GM12878 (cell line): ENCODE measurements at regions not wholly inside any gene's neighbourhood (a gene's known extent, or its start where the extent isn't known, plus 50 kb on each side); places are given as distances from the start of the nearest gene placed in this dataset.

ENCODE experiments used
- ATAC-seq: fragments of 200-7000 bp; cut with Tn5 transposase; 3 replicates; pipeline ENCODE4 v1.9.1; 2020; ENCODE audit warnings: mild to moderate bottlenecking, moderate library complexity
- BruUV-seq: library from RNA; stranded (reverse); fragments of 400-500 nt; replicated peaks from 2 replicates; lab custom pipeline; 2021; lab: Mats Ljungman, UMichigan
- CTCF ChIA-PET: fragments of 300-600 bp; sonication (Branson Sonifier 250); formaldehyde crosslinking; extraction: SDS; loops from one replicate; lab custom pipeline; 2021; ENCODE audit warnings: inconsistent platforms; lab: Yijun Ruan, JAX
- POLR2A ChIA-PET: fragments of 350-600 bp; formaldehyde crosslinking; extraction: SDS; loops from one replicate; lab custom pipeline; 2021; ENCODE audit warnings: inconsistent platforms; lab: Charles Lee
- RAD21 ChIA-PET: fragments of 300-600 bp; sonication (Branson Sonifier 250); formaldehyde crosslinking; loops from one replicate; lab custom pipeline; 2023; ENCODE audit warnings: antibody characterized with exemption; ENCODE audit not compliant: unreplicated experiment; lab: Charles Lee
- SMC1A ChIA-PET: fragments of 300-600 bp; sonication (Branson Sonifier 250); formaldehyde crosslinking; loops from one replicate; lab custom pipeline; 2023; ENCODE audit not compliant: unreplicated experiment, uncharacterized antibody; lab: Charles Lee
- DNase-seq: peaks from one replicate; pipeline ENCODE4 v3.0.0-alpha.2; 2011; ENCODE audit warnings: low read depth, low spot score
- FAIRE-seq: peaks from 3 replicates; lab custom pipeline; 2011; peaks lifted over from hg19 to GRCh38; lab: Jason Lieb, UNC
- H2AFZ ChIP-seq: 2 replicates; pipeline ENCODE4 v1.6.0; 2011; ENCODE audit warnings: low read depth, low read length, control low read depth; ENCODE audit not compliant: control insufficient read depth
- H3K27ac ChIP-seq: 2 replicates; pipeline ENCODE4 v1.5.1; 2011; ENCODE audit warnings: control low read depth; ENCODE audit not compliant: control insufficient read depth, insufficient read depth
- H3K27me3 ChIP-seq, 2 experiments: replicated peaks in 1 of 2; 2 replicates each; pipeline versions ENCODE4 v1.6.0 to v1.6.1; 2011; ENCODE audit warnings: low read length in 1 of 2; ENCODE audit not compliant: control insufficient read depth in 2 of 2, insufficient read depth in 2 of 2
- H3K36me3 ChIP-seq, 2 experiments: 2 replicates each; pipeline ENCODE4 v1.5.1; 2011; ENCODE audit warnings: low read length in 1 of 2; ENCODE audit not compliant: control insufficient read depth in 2 of 2, insufficient read depth in 2 of 2
- H3K4me1 ChIP-seq: 2 replicates; pipeline ENCODE4 v1.6.1; 2011; ENCODE audit warnings: mild to moderate bottlenecking, low read length, moderate library complexity, mixed read lengths; ENCODE audit not compliant: control insufficient read depth, insufficient read depth
- H3K4me2 ChIP-seq: 2 replicates; pipeline ENCODE4 v1.6.0; 2011; ENCODE audit warnings: control low read depth; ENCODE audit not compliant: control insufficient read depth, insufficient read depth
- H3K4me3 ChIP-seq: fragments of 200-600 bp; sonication (generic); 2 replicates; pipeline ENCODE4 v1.5.1; 2016
- H3K79me2 ChIP-seq: 2 replicates; pipeline ENCODE4 v1.6.0; 2011; ENCODE audit warnings: low read length; ENCODE audit not compliant: control insufficient read depth, insufficient read depth
- H3K9ac ChIP-seq: 2 replicates; pipeline ENCODE4 v1.8.0; 2011; ENCODE audit warnings: low read length, control low read depth, mixed read lengths; ENCODE audit not compliant: control insufficient read depth, insufficient read depth
- H3K9me3 ChIP-seq: replicated peaks from 3 replicates; pipeline ENCODE4 v1.5.1; 2011; ENCODE audit warnings: mild to moderate bottlenecking, low read length; ENCODE audit not compliant: control insufficient read depth, insufficient read depth
- H4K20me1 ChIP-seq: 2 replicates; pipeline ENCODE4 v1.6.0; 2011; ENCODE audit not compliant: control insufficient read depth, insufficient read depth
- BCL11A ChIP-seq: IDR thresholded peaks from 2 replicates; pipeline ENCODE4 v1.6.1; 2011; ENCODE audit warnings: low read depth, low read length
- NBN ChIP-seq: fragments of 450-650 bp; IDR thresholded peaks from 2 replicates; pipeline ENCODE4 v1.6.1; 2016
- SMARCA5 ChIP-seq: fragments of 450-650 bp; IDR thresholded peaks from 2 replicates; pipeline ENCODE4 v1.6.1; 2017; ENCODE audit warnings: mild to moderate bottlenecking
- SP1 ChIP-seq: IDR thresholded peaks from one replicate; pipeline ENCODE4 v1.6.1; 2011; ENCODE audit warnings: low read depth, low read length
- TAF1 ChIP-seq: IDR thresholded peaks from 2 replicates; pipeline ENCODE4 v1.6.1; 2011; ENCODE audit warnings: mild to moderate bottlenecking, low read depth, low read length, borderline replicate concordance
- WGBS: methylation state at CpG from one replicate; pipeline ENCODE4 v1.1.6; 2016; ENCODE audit warnings: low lambda C conversion rate; ENCODE audit not compliant: insufficient replicate concordance, insufficient coverage; ENCODE audit errors: missing lambda C conversion rate; 5-methylcytosine and 5-hydroxymethylcytosine counted together
- in situ Hi-C: fragments of 300-500 bp; cut with MboI; formaldehyde crosslinking; loops from 9 replicates; pipeline ENCODE4 v1.14.3; 2018; ENCODE audit warnings: mixed read lengths
- intact Hi-C: fragments of 100-400 bp; cut with micrococcal nuclease; formaldehyde crosslinking; loops from one replicate; pipeline ENCODE4 v1.14.2; 2022; ENCODE audit not compliant: unreplicated experiment
- TF ChIP-seq, protein P1 (sequence below): fragments of 450-650 bp; IDR thresholded peaks from 2 replicates; pipeline ENCODE4 v1.6.1; 2017; ENCODE audit warnings: antibody characterized with exemption, mild to moderate bottlenecking, moderate library complexity
- TF ChIP-seq, protein P2 (sequence below): fragments of 450-650 bp; IDR thresholded peaks from 2 replicates; pipeline ENCODE4 v1.6.1; 2016; ENCODE audit warnings: mild to moderate bottlenecking
- TF ChIP-seq, protein P3 (sequence below): IDR thresholded peaks from 2 replicates; pipeline ENCODE4 v1.6.1; 2012; ENCODE audit warnings: low read depth, low read length, improper control_type of control experiment
- TF ChIP-seq, protein P4 (sequence below): fragments of 450-650 bp; IDR thresholded peaks from 2 replicates; pipeline ENCODE4 v1.6.1; 2017; ENCODE audit warnings: borderline replicate concordance

DNA sequence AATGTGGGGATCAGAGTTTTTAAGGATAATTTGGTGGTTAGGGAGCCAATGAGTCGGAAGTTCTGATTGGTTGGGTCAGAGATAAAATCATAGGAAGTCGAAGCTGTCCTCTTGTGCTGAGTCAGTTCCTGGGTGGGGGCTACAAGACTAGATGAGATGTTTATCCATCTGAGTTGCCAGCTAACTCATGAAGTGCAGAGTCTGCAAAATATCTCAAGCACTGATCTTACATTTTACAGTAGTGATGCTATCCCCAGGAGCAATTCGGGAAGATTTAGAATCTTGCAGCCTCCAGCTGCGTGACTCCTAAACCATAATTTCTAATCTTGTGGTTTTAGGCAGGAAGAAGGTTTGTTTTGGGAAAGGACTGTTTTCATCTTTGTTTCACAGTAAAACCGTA, 565.8 kb upstream of the SPANXN1 start:
- Histone ChIP-seq H3K79me2 (no peaks in the 10 kb centered on the region), H3K27me3 (no peaks in the 10 kb centered on the region), H3K27ac (no peak overlapping the region), H3K9ac (no peak overlapping the region), H4K20me1 (no peaks in the 10 kb centered on the region), H2AFZ (no peak overlapping the region), H3K4me3 (no peak overlapping the region), H3K9me3 (no peaks in the 10 kb centered on the region), H3K36me3 (no peaks in the 10 kb centered on the region), H3K4me2 (no peak overlapping the region), H3K4me1 (no peaks in the 10 kb centered on the region)
- FAIRE-seq = no peak
- ChIA-PET CTCF (interaction anchor here (0.9 to 1.0 kb wide), 2 partner anchors 11 to 73 kb away, joined by 3 to 4 read pairs; no protein-coding TSS in a partner anchor), SMC1A (interaction anchor here (1.7 kb wide), 1 partner anchor 219 kb away, joined by 3 read pairs; no protein-coding TSS in a partner anchor), POLR2A (interaction anchor here (0.5 kb wide), 2 partner anchors 39 to 76 kb away, joined by 3 read pairs; no protein-coding TSS in a partner anchor), RAD21 (no interaction called here)
- ATAC-seq = no peak
- no TSS peak for BruUV-seq
- intact Hi-C loops (no loop called here), in situ Hi-C loops (no loop called here)
- no peak for TF ChIP-seq BCL11A
- TF ChIP-seq, protein P1, sequence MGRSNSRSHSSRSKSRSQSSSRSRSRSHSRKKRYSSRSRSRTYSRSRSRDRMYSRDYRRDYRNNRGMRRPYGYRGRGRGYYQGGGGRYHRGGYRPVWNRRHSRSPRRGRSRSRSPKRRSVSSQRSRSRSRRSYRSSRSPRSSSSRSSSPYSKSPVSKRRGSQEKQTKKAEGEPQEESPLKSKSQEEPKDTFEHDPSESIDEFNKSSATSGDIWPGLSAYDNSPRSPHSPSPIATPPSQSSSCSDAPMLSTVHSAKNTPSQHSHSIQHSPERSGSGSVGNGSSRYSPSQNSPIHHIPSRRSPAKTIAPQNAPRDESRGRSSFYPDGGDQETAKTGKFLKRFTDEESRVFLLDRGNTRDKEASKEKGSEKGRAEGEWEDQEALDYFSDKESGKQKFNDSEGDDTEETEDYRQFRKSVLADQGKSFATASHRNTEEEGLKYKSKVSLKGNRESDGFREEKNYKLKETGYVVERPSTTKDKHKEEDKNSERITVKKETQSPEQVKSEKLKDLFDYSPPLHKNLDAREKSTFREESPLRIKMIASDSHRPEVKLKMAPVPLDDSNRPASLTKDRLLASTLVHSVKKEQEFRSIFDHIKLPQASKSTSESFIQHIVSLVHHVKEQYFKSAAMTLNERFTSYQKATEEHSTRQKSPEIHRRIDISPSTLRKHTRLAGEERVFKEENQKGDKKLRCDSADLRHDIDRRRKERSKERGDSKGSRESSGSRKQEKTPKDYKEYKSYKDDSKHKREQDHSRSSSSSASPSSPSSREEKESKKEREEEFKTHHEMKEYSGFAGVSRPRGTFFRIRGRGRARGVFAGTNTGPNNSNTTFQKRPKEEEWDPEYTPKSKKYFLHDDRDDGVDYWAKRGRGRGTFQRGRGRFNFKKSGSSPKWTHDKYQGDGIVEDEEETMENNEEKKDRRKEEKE = no peak
- TF ChIP-seq, protein P2, sequence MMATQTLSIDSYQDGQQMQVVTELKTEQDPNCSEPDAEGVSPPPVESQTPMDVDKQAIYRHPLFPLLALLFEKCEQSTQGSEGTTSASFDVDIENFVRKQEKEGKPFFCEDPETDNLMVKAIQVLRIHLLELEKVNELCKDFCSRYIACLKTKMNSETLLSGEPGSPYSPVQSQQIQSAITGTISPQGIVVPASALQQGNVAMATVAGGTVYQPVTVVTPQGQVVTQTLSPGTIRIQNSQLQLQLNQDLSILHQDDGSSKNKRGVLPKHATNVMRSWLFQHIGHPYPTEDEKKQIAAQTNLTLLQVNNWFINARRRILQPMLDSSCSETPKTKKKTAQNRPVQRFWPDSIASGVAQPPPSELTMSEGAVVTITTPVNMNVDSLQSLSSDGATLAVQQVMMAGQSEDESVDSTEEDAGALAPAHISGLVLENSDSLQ = no peak
- TF ChIP-seq SP1 = no peak
- TF ChIP-seq, protein P3, sequence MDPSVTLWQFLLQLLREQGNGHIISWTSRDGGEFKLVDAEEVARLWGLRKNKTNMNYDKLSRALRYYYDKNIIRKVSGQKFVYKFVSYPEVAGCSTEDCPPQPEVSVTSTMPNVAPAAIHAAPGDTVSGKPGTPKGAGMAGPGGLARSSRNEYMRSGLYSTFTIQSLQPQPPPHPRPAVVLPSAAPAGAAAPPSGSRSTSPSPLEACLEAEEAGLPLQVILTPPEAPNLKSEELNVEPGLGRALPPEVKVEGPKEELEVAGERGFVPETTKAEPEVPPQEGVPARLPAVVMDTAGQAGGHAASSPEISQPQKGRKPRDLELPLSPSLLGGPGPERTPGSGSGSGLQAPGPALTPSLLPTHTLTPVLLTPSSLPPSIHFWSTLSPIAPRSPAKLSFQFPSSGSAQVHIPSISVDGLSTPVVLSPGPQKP = no peak
- no peak for TF ChIP-seq SMARCA5
- no peak for TF ChIP-seq TAF1
- TF ChIP-seq, protein P4, sequence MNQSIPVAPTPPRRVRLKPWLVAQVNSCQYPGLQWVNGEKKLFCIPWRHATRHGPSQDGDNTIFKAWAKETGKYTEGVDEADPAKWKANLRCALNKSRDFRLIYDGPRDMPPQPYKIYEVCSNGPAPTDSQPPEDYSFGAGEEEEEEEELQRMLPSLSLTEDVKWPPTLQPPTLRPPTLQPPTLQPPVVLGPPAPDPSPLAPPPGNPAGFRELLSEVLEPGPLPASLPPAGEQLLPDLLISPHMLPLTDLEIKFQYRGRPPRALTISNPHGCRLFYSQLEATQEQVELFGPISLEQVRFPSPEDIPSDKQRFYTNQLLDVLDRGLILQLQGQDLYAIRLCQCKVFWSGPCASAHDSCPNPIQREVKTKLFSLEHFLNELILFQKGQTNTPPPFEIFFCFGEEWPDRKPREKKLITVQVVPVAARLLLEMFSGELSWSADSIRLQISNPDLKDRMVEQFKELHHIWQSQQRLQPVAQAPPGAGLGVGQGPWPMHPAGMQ = no peak
- TF ChIP-seq NBN = no peak
- WGBS = 7% methylated on average over 5 of the region's 5 CpGs
- DNase-seq = no peak
